ENCODE measurements at regions not wholly inside any gene's neighbourhood (a gene's known extent, or its start where the extent isn't known, plus 50 kb on each side); places are given as distances from the start of the nearest gene placed in this dataset.
A peak's percentile ranks its signal among the peaks of the same experiment; 100 is the strongest.
"Not testable (repeated sequence)": the region's sequence is repeated elsewhere in the genome, so short reads cannot be mapped to it uniquely, and the experiment has no call there.

DNA sequence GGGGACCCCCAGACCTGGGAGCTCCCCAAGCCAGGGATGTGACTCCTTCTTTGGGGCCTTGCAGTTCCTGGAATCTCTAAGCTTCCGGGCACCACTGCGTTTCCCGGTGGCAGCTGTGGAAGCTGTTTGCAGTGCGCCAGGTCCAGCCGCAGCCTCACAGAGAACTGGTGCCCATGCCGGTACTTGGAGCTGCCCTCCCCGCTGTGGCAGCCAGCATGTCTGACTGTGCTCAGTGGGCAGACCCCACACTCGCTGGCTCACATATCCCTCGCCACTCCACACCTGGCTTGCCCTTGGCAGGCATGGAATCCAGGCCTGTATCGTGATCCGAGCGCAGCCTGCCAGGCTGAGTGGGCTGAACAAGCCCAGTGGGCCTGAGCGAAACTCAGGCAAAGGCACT is 753.2 kb upstream of the PCDH20 start:
- no peak for DNase-seq (ENCODE audit: low spot score)

GRCh38 chr13:62167650-62168172 is 752.1 kb upstream of the PCDH20 start:
- DNase-seq (ENCODE audit: low spot score), result no peak

DNA sequence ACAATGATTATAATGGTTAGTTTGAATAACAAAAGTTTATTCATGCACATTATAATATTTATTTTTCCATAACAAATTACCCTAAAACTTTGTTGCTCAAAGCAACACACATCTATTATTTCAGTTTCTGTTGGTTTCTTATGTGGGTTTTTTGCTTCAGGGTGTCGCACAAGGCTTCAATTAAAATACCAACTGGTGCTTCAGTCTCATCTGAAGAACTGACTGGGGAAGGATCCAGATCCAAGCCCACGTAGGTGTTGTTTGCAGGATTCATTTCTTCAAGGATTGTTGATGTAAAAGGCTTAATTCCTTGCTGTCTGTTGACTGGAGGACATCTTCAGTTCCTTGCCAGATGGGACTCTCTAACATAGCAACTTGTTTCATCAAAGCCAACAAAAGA is 747.2 kb upstream of the PCDH20 start:
- DNase-seq (ENCODE audit: low spot score), result no peak

GRCh38 chr13:62158520-62158919 is 742.9 kb upstream of the PCDH20 start:
- DNase-seq (ENCODE audit: low spot score), result no peak

- not testable (repeated sequence) for DNase-seq (ENCODE audit: low spot score)
Measured at GRCh38 chr13:62151724-62152123, 736.1 kb upstream of the PCDH20 start.

- no peak for DNase-seq (ENCODE audit: low spot score)
Measured at GRCh38 chr13:62142048-62142447, 726.4 kb upstream of the PCDH20 start.

DNA sequence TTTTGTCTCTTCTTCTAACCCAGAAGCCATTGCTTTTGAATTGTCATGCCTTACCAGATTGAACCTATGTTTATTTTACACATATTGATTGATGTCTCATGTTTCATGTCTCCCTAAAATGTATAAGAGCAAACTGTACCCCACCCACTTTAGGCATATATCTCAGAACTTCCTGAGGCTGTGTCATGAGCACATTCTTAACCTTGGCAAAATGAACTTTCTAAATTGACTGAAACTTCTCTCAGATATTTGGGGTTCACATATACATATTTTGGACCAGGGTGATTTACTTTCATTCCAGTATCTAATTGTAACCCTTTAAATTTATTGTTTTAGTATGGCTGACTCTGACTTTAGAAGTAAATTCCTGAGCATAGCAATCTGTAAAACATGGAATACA is 723.9 kb upstream of the PCDH20 start:
- no peak for DNase-seq (ENCODE audit: low spot score)

- no peak for DNase-seq (ENCODE audit: low spot score)
Measured at GRCh38 chr13:62137629-62138405, 722.2 kb upstream of the PCDH20 start.

- no peak for DNase-seq (ENCODE audit: low spot score)
Measured at GRCh38 chr13:62131604-62132003, 716.0 kb upstream of the PCDH20 start.

GRCh38 chr13:62130062-62130970 is 714.7 kb upstream of the PCDH20 start:
- DNase-seq (ENCODE audit: low spot score), result no peak

DNA sequence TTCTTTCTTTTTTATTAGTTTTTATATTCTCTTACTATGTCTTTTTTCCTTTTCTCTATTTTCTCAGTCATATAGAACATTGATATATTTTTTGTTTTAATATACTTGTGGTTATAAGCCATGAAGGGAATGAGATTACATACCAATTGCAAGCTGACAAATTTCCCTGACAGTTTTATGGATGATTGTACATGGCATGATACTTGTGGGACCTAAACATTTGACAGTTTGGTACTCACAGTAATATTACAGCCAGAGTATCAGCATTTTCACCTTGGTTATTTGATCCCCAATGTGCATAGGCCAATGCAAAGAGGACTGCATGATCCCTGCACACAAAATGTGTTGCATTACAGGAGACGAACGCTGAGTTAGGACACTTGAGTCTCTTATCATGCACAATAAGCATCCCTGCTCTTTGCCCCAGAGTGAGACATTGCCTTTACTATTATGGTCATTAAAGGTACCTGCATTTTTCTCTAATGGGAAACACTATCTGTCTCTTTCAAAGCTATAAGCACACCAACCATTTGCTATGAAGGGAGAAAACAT is 713.4 kb upstream of the PCDH20 start:
- no peak for DNase-seq (ENCODE audit: low spot score)

- no peak for DNase-seq (ENCODE audit: low spot score)
Measured at GRCh38 chr13:62126400-62126799, 710.8 kb upstream of the PCDH20 start.

- DNase-seq (ENCODE audit: low spot score), result no peak
Measured at GRCh38 chr13:62125451-62125850, 709.8 kb upstream of the PCDH20 start.

DNA sequence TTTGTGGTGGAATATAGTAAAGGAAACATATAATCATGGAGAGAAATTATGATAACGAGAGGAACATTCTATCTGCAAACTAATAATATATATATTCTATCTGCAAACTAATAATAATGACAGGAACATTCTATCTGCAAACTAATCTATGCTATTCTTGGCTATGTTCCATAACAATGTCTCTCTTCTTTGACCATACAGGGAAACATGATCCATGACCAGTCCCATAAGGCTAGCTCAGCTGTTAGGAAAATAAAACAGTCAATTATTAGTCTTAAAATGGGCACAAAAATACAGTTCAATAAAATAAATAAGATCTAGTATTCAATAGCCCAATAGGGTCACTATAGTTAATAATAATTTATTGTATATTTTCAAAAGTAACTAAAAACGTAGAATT is 707.8 kb upstream of the PCDH20 start:
- no peak for DNase-seq (ENCODE audit: low spot score)

GRCh38 chr13:62122434-62122833 is 706.8 kb upstream of the PCDH20 start:
- no peak for DNase-seq (ENCODE audit: low spot score)

GRCh38 chr13:62119739-62120700 is 704.4 kb upstream of the PCDH20 start:
- DNase-seq (ENCODE audit: low spot score), result peak; percentile 30

DNA sequence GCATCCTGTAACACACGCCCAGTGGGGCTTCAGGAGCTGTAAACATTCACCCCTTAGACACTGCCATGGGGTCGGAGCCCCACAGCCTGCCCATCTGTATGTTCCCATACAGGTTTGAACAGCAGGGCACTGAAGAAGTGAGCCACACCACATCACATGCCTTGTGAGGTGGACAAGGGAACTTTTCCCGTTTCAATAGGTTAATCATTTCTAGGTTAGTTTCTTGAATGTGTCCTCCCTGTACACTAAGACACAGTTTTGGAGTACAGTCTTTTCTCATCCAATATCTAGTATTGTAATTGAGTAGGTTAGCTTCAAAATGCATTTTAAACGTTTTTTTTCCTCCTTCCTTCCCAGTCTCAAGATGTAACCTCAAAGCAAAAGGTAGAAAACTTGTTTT is 700.2 kb upstream of the PCDH20 start:
- DNase-seq (ENCODE audit: low spot score), result no peak

DNA sequence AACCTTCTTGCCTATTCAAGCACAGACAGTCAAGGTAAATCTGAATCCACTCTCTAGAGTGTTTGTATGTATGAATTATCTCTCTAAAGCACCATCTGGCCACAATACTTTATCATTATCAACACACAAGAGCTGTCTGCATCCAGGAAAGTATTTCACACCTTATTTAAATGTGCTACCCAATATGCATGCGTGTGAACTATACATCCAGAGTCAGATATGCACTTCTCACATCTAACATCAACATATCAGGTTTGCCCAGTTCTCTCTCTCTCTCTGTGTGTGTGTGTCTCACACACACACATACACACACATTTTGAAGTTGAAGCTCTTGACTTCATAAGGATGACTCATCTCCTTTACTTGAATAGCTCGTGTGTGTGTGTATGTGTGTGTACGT is 697.5 kb upstream of the PCDH20 start:
- DNase-seq (ENCODE audit: low spot score), result no peak

DNA sequence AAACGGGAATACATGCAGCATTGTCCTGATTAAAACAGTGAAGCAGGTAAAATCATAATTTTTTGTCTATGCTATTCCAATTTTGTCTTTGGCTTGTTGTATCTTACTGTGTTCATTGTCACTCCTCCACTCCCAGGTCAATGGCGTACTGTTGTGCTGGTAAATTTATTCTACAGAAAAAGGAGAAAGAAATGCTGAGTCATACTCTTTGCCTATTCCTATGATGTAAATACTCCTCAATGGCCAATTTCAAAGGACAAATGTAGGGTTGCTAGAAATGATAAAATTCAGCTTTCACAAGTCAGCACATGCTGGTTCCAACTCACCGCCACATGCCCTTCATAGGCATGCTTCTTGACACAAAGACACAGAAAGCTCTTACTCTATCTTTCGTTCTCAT is 694.4 kb upstream of the PCDH20 start:
- DNase-seq (ENCODE audit: low spot score), result no peak

DNA sequence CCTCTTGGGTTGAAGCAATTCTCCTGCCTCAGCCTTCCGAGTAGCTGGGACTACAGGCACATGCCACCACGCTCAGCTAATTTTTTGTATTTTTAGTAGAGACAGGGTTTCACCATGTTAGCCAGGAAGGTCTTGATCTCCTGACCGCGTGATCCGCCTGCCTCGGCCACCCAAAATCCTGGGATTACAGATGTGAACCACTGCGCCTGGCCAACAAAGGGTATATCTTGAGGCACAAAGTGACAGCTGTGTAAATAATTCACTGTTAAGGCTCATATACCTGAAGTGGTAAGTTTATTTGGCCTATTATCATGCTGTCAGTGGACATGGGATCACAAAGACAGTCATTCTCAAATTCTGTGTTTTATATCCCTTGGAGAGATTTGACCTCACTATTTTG is 688.5 kb upstream of the PCDH20 start:
- not testable (repeated sequence) for DNase-seq (ENCODE audit: low spot score)

DNA sequence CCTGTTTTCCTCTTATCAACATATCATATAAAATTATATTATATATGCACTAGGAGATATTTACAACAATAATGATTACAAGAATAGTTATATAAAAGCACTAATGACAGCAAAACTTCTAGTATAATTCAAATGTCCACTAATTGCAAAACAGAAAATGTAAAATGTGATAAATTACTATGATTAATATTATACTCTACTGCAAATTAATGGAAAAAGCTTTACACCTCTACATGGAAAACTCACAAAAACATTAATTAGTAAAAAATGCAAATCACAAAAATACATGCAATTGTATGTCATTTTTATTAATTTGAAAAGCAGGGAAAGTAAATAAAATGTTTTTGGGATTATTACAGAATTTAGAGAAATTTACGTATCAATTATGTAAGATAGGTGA is 681.0 kb upstream of the PCDH20 start:
- DNase-seq (ENCODE audit: low spot score), result no peak

- DNase-seq (ENCODE audit: low spot score), result no peak
Measured at GRCh38 chr13:62094932-62095331, 679.3 kb upstream of the PCDH20 start.

Measured in COLO829 (cell line).